IPS-15b (cell line): ENCODE measurements at regions not wholly inside any gene's neighbourhood (a gene's known extent, or its start where the extent isn't known, plus 50 kb on each side); places are given as distances from the start of the nearest gene placed in this dataset.
A peak's percentile ranks its signal among the peaks of the same experiment; 100 is the strongest.

ENCODE experiments used
- H3K27me3 ChIP-seq: one replicate; pipeline ENCODE4 v1.6.1; 2013; ENCODE audit warnings: low read length; ENCODE audit not compliant: control insufficient read depth, insufficient read depth
- H3K36me3 ChIP-seq: one replicate; pipeline ENCODE4 v1.6.1; 2013; ENCODE audit warnings: low read length; ENCODE audit not compliant: control insufficient read depth, insufficient read depth
- H3K4me1 ChIP-seq: one replicate; pipeline ENCODE4 v1.6.1; 2013; ENCODE audit warnings: mild to moderate bottlenecking, low read length; ENCODE audit not compliant: control insufficient read depth, insufficient read depth
- H3K4me3 ChIP-seq: one replicate; pipeline ENCODE4 v1.5.1; 2013; ENCODE audit warnings: low read depth, low read length
- H3K9ac ChIP-seq: one replicate; pipeline ENCODE4 v1.6.1; 2013; ENCODE audit warnings: low read depth, mild to moderate bottlenecking, low read length
- H3K9me3 ChIP-seq: one replicate; pipeline ENCODE4 v1.6.1; 2013; ENCODE audit warnings: mild to moderate bottlenecking, low read length; ENCODE audit not compliant: control insufficient read depth, insufficient read depth

DNA sequence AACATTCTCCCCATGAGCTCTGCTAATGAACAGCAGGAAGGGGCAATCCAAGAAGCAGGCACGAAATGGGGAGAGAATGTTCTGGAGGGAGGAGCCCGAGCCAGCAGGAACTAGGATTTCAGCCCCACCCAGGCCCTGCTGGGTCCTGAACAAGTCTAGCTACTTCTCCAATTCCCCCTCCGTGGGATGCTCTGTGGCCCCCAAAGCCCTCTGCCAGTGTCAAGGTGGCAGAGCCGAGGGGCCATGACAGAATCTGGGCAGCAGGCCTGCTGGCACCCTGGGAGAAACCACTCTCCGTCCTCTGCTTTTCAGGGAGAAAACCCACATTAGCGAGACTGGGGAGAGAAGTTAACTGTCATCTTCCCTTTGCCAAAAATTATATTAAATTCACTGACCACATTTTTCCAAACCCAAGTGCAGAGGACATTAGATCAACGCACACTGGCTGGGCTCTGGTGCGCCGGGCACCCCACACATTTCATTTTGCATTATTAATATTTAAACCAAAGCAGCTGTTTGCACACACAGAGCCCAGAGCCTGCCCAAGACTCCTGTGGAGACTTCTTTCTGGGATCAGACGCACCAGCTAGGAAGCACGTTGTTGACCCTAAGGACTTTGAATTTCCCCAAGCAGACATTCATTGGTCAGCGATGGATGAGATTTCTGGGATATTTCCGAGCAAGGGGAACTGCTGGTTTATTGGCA is 80.2 kb upstream of the PKDCC start:
- no peaks in the 10 kb centered on the region for H3K27me3 ChIP-seq
- peaks cover 19% of the 10 kb centered on the region for H3K4me1 ChIP-seq
- H3K36me3 ChIP-seq, result no peaks in the 10 kb centered on the region
- no peaks in the 10 kb centered on the region for H3K9me3 ChIP-seq
- no peak overlapping the region for H3K9ac ChIP-seq
- no peak overlapping the region for H3K4me3 ChIP-seq

DNA sequence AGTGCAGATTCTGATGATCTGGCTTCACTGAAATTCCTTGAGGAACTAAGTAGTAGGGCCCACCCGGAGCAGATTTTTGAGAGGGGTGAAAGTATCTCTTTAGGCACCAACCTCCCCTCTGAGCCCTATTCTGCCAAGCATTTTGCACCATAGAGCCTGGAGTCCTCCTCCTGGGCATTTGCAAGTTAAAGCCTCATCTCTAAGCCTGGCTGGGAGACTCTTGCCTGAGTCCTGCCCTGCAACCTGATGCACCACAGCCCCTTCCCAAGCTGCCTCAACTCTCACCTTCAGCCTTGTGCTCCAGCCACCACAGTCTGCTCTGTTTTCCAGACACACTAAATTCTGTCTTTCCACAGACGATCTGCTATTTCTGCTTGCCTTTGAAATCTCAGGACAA is 79.6 kb upstream of the PKDCC start:
- no peaks in the 10 kb centered on the region for H3K9me3 ChIP-seq
- no peak overlapping the region for H3K9ac ChIP-seq
- H3K36me3 ChIP-seq, result no peaks in the 10 kb centered on the region
- H3K27me3 ChIP-seq, result no peaks in the 10 kb centered on the region
- H3K4me3 ChIP-seq, result no peak overlapping the region
- H3K4me1 ChIP-seq, result peaks cover 19% of the 10 kb centered on the region

DNA sequence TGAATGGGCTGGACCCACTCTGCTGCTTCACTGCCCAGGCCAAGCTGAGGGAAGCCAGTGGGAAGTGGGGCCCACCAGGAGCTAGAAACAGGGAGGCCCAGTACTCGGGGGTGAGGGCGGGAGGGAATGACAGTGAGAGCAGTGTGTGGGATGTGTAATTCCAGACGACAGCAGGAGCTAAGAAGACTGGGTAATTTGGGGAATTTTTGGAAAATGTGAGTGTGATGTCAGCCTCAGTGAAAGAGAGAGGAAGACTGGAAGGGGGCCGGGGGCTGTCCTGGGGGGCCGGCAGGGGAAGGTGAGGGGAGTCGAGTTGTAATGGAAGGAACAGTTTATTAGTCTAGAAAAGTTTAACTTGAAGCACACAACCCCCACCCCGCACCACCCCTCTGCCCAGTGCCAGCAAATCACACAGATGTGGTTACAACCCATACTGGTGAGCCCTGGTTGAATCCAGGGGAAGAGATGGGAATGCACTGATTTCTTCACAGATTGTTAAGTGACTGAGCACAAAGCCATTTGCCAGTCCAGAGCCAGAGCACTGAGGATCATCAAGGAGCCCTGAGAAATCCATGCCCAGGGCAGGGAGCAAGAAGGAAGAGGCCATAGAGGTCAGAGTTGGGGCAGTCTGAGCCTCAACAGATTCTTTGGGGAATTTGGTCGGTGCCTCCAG is 76.7 kb upstream of the PKDCC start:
- H3K36me3 ChIP-seq, result no peaks in the 10 kb centered on the region
- no peak overlapping the region for H3K4me3 ChIP-seq
- peaks cover 7% of the 10 kb centered on the region for H3K4me1 ChIP-seq
- H3K27me3 ChIP-seq, result no peaks in the 10 kb centered on the region
- no peaks in the 10 kb centered on the region for H3K9me3 ChIP-seq
- H3K9ac ChIP-seq, result no peak overlapping the region

DNA sequence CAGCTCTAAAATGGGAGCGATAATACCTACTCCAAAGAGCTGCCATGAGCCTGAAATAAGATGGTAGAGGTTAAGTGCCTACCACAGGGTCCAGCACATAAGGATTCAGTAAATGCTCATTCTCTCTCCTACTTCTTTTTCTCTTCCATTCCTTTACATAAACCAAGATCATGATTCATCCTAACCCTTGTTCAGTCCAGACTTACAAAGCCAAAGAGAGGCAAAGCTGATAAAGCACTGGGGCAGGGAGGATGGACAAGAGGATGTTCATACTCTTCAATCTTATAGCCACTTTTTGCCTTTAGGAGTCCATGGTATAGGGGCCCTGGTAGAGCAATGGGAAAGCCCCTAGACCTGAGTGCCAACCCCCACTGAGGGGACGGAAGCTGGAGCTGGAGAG is 75.6 kb upstream of the PKDCC start:
- no peaks in the 10 kb centered on the region for H3K27me3 ChIP-seq
- peaks cover 7% of the 10 kb centered on the region for H3K4me1 ChIP-seq
- no peak overlapping the region for H3K4me3 ChIP-seq
- no peaks in the 10 kb centered on the region for H3K9me3 ChIP-seq
- H3K36me3 ChIP-seq, result no peaks in the 10 kb centered on the region
- no peak overlapping the region for H3K9ac ChIP-seq

DNA sequence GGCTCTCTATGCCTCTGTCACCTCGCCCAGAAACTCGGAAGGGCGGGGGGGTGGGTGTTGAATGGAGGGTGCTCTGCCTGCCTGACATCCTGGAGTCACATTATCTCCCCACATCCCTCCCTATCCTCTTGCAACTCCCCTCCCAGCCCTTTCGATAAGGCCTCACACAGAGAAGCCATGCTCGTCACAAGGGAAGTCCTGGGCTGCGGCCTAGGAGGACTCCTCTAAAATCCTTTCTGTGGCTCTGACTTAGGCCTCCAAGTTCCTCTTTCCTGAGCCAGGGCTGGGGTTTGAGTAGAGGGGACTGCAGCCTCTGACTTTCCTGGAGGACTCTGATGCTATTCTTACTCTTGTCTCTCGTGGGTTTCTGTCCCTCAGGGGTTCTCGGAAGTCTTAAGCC is 75.0 kb upstream of the PKDCC start:
- no peaks in the 10 kb centered on the region for H3K9me3 ChIP-seq
- H3K36me3 ChIP-seq, result no peaks in the 10 kb centered on the region
- no peak overlapping the region for H3K9ac ChIP-seq
- no peak overlapping the region for H3K4me3 ChIP-seq
- peaks cover 7% of the 10 kb centered on the region for H3K4me1 ChIP-seq
- no peaks in the 10 kb centered on the region for H3K27me3 ChIP-seq

DNA sequence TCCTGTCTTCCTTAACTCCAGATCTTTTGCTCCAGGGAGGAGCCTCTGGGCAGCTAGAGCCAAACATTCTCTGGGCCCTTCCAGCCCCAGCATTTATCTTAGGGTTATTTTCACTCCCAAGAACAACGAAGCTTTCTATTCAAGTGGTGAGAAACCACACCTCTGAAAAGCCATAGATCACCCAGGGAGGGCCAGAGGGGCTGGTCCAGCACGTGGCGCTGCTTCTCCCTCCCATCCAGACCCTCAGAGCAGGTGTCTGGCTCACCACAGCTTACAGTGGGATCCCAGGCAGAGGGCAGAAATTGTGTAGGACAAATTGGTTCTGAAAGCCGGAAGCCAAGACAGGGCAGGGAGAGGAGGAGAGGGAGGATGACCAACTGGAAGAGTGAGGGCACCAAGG is 74.0 kb upstream of the PKDCC start:
- Histone ChIP-seq H3K9ac (no peak overlapping the region), H3K36me3 (no peaks in the 10 kb centered on the region), H3K4me3 (no peak overlapping the region), H3K9me3 (no peaks in the 10 kb centered on the region), H3K27me3 (no peaks in the 10 kb centered on the region), H3K4me1 (no peaks in the 10 kb centered on the region)

DNA sequence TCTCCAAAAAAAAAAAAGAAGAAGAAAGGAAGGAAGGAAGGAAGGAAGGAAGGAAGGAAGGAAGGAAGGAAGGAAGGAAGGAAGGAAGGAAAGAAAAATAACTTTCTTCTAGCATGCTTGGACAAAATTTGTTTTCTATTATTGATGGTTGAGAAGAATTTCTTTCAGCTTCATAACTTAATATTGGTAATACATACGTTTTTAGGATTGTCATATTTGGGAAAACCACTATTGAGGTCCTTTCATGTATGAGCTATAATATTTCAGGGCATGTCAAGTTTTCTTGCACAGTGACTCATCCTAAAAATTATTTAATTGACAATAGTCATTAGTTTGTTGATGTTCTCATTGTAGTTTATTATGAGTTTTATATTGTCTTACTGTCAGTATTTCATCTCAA is 66.4 kb upstream of the PKDCC start:
- Histone ChIP-seq H3K36me3 (no peaks in the 10 kb centered on the region), H3K4me3 (no peak overlapping the region), H3K9me3 (no peaks in the 10 kb centered on the region)

DNA sequence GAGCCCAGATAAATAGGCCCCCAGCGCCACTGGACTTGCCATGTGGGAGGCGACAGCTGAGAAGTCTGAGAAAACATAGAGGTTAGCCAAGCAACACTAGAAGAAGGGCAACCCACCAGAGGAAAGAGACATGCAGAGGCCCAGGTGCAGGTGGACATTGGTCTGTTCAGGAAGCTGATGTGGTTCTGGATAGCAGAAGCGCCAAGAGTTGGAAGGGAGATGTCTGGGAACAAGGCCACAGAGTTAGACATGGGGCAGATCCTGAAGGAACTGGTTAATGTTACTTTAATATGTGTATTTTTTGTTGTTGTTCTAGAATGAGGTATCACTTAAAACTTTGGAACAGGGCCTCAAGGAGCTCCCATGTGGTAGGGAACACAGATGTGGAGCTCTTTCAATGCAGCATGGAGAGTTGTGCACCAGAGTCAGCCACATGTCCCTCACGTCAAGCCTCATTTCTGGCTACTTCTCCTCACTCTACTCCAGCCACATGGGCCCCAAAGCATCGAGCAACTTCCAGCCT is 62.2 kb upstream of the PKDCC start:
- no peak overlapping the region for H3K9ac ChIP-seq
- H3K4me1 ChIP-seq, result peaks cover 2% of the 10 kb centered on the region
- H3K9me3 ChIP-seq, result no peaks in the 10 kb centered on the region
- H3K4me3 ChIP-seq, result no peak overlapping the region
- H3K36me3 ChIP-seq, result no peaks in the 10 kb centered on the region
- no peaks in the 10 kb centered on the region for H3K27me3 ChIP-seq

More for the DNA sequence above, 66.4 kb upstream of the PKDCC start:
- Histone ChIP-seq H3K9ac (no peak overlapping the region), H3K4me1 (no peaks in the 10 kb centered on the region), H3K27me3 (no peaks in the 10 kb centered on the region)

DNA sequence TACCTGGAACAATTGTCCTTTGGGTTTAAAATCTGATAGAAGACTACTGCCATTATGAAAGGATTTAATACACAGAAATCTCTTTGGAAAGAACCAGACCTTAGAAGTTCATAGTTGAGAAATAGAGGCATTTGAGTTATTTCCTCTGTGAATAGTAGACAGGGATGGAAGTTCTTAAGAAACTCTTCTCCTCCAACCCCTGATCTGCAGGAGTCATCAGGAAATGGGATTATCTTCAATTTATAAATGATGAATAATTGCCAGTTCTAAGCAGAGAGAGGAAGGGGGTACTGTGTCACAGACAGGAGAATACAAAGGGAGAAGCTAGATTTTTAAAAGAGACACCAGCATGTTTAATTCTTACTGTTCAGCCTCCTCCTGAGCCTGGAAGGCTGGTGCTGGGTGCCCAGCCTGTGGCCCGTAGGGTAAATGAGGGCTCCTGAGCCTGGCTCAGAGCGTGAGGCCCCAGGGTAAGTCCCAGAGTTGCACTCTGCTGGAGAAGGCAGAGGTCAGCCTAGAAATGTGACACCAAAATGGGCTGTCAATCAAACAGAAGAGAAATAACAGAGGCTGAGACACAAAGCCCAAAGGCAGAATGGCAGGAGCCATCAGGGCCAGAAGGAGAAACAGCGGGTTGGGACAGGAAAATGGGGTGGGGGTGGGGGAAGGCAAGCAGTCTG is 58.2 kb upstream of the PKDCC start:
- Histone ChIP-seq H3K27me3 (no peaks in the 10 kb centered on the region), H3K4me3 (peak overlapping the region; percentile 8), H3K9me3 (no peaks in the 10 kb centered on the region), H3K9ac (no peak overlapping the region), H3K36me3 (no peaks in the 10 kb centered on the region), H3K4me1 (peaks cover 2% of the 10 kb centered on the region)

DNA sequence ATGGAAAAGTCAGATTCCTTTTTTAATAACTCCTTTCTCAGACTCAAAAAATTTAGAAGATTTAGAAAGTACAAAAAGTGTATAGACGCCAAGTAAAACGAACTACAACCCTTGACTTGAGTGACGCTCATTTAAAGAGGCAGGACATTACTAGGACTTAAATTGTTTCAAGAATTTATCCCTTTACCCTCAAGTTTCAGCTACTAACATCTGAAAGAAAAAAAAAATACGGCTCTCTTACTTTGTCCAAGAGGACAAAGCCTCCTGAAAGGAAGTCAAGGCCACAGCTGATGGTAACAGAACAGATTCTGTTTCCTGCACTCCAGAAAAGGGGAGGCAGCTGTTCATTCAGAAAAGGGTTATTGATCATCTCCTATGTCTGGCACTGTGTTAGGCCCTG is 57.6 kb upstream of the PKDCC start:
- H3K27me3 ChIP-seq, result no peaks in the 10 kb centered on the region
- H3K4me3 ChIP-seq, result no peak overlapping the region
- no peak overlapping the region for H3K9ac ChIP-seq
- H3K4me1 ChIP-seq, result peaks cover 2% of the 10 kb centered on the region
- H3K9me3 ChIP-seq, result no peaks in the 10 kb centered on the region
- no peaks in the 10 kb centered on the region for H3K36me3 ChIP-seq

DNA sequence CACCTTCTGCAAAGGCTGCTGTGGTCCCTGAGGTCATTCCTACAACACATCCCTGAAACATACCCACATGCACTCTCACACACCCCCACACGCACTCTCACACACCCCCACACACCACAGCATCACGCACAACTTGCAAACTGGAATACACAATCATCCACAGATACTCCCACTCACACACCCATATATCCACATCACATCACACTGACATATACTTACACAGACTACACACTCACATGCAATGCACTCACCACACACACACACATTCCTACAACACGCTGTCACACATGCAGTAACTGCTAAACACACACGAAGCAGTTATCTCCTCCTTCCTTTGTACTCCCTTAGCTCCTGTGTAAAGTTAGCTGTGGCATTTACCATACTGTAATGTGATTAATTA is 57.1 kb upstream of the PKDCC start:
- no peaks in the 10 kb centered on the region for H3K27me3 ChIP-seq
- H3K4me3 ChIP-seq, result no peak overlapping the region
- peaks cover 2% of the 10 kb centered on the region for H3K4me1 ChIP-seq
- no peaks in the 10 kb centered on the region for H3K9me3 ChIP-seq
- no peaks in the 10 kb centered on the region for H3K36me3 ChIP-seq
- no peak overlapping the region for H3K9ac ChIP-seq
